ENCODE measurements at regions not wholly inside any gene's neighbourhood (a gene's known extent, or its start where the extent isn't known, plus 50 kb on each side); places are given as distances from the start of the nearest gene placed in this dataset.
"Not testable (repeated sequence)": the region's sequence is repeated elsewhere in the genome, so short reads cannot be mapped to it uniquely, and the experiment has no call there.

- ChIA-PET POLR2A (no interaction called here), CTCF (no interaction called here)
- H3K27ac Mint-ChIP-seq, result no peak overlapping the region
- no peaks in the 10 kb centered on the region for H3K9me3 Mint-ChIP-seq
- H3K27me3 Mint-ChIP-seq, result no peaks in the 10 kb centered on the region
- H3K36me3 Mint-ChIP-seq (ENCODE audit: low read depth), result no peaks in the 10 kb centered on the region
- no peak for DNase-seq
- H3K4me3 Mint-ChIP-seq, result no peak overlapping the region
- no peaks in the 10 kb centered on the region for H3K4me1 Mint-ChIP-seq
These were observed 880.8 kb upstream of the SLC35B3 start for GRCh38 chr6:9315966-9316650.

GRCh38 chr6:9308284-9308683, 872.9 kb upstream of the SLC35B3 start:
- no peak overlapping the region for H3K4me3 Mint-ChIP-seq
- H3K36me3 Mint-ChIP-seq (ENCODE audit: low read depth), result no peaks in the 10 kb centered on the region
- no peak for DNase-seq
- CTCF ChIA-PET, result no interaction called here
- H3K9me3 Mint-ChIP-seq, result no peaks in the 10 kb centered on the region
- no peaks in the 10 kb centered on the region for H3K4me1 Mint-ChIP-seq
- H3K27me3 Mint-ChIP-seq, result no peaks in the 10 kb centered on the region
- POLR2A ChIA-PET, result no interaction called here
- H3K27ac Mint-ChIP-seq, result no peak overlapping the region

GRCh38 chr6:9307786-9308185, 872.4 kb upstream of the SLC35B3 start:
- no peaks in the 10 kb centered on the region for H3K36me3 Mint-ChIP-seq (ENCODE audit: low read depth)
- H3K27me3 Mint-ChIP-seq, result no peaks in the 10 kb centered on the region
- no peak overlapping the region for H3K4me3 Mint-ChIP-seq

GRCh38 chr6:9307187-9307586, 871.8 kb upstream of the SLC35B3 start:
- Mint-ChIP-seq H3K9me3 (no peaks in the 10 kb centered on the region), H3K27me3 (no peaks in the 10 kb centered on the region), H3K4me3 (no peak overlapping the region), H3K36me3 (ENCODE audit: low read depth) (no peaks in the 10 kb centered on the region), H3K27ac (no peak overlapping the region), H3K4me1 (no peaks in the 10 kb centered on the region)
- POLR2A ChIA-PET, result no interaction called here
- CTCF ChIA-PET, result no interaction called here
- no peak for DNase-seq

More at GRCh38 chr6:9307786-9308185, 872.4 kb upstream of the SLC35B3 start:
- ChIA-PET CTCF (no interaction called here), POLR2A (no interaction called here)
- Mint-ChIP-seq H3K9me3 (no peaks in the 10 kb centered on the region), H3K4me1 (no peaks in the 10 kb centered on the region), H3K27ac (no peak overlapping the region)
- no peak for DNase-seq

GRCh38 chr6:9295644-9296043, 860.3 kb upstream of the SLC35B3 start:
- ChIA-PET CTCF (no interaction called here), POLR2A (no interaction called here)
- H3K9me3 Mint-ChIP-seq, result no peaks in the 10 kb centered on the region
- H3K4me1 Mint-ChIP-seq, result no peaks in the 10 kb centered on the region
- H3K36me3 Mint-ChIP-seq (ENCODE audit: low read depth), result no peaks in the 10 kb centered on the region
- no peak for DNase-seq
- H3K4me3 Mint-ChIP-seq, result no peak overlapping the region
- no peaks in the 10 kb centered on the region for H3K27me3 Mint-ChIP-seq
- H3K27ac Mint-ChIP-seq, result no peak overlapping the region

- Mint-ChIP-seq H3K27ac (no peak overlapping the region), H3K27me3 (no peaks in the 10 kb centered on the region), H3K4me1 (no peaks in the 10 kb centered on the region), H3K4me3 (no peak overlapping the region), H3K36me3 (ENCODE audit: low read depth) (no peaks in the 10 kb centered on the region), H3K9me3 (no peaks in the 10 kb centered on the region)
- no peak for DNase-seq
- CTCF ChIA-PET, result no interaction called here
- POLR2A ChIA-PET, result no interaction called here
These were observed 857.6 kb upstream of the SLC35B3 start for GRCh38 chr6:9292975-9293374.

GRCh38 chr6:9290342-9290741, 855.0 kb upstream of the SLC35B3 start:
- H3K4me1 Mint-ChIP-seq; H3K27ac Mint-ChIP-seq; DNase-seq; H3K27me3 Mint-ChIP-seq; H3K36me3 Mint-ChIP-seq (ENCODE audit: low read depth); H3K4me3 Mint-ChIP-seq; H3K9me3 Mint-ChIP-seq; POLR2A ChIA-PET; CTCF ChIA-PET: not testable (repeated sequence)

GRCh38 chr6:9272671-9273070, 837.3 kb upstream of the SLC35B3 start:
- no peaks in the 10 kb centered on the region for H3K9me3 Mint-ChIP-seq
- H3K36me3 Mint-ChIP-seq (ENCODE audit: low read depth), result no peaks in the 10 kb centered on the region
- no peaks in the 10 kb centered on the region for H3K27me3 Mint-ChIP-seq
- POLR2A ChIA-PET, result no interaction called here
- no peak for DNase-seq
- CTCF ChIA-PET, result interaction anchor here (0.6 kb wide), 1 partner anchor 1156 kb away, joined by 3 read pairs; no protein-coding TSS in a partner anchor
- H3K27ac Mint-ChIP-seq, result no peak overlapping the region
- H3K4me3 Mint-ChIP-seq, result no peak overlapping the region
- H3K4me1 Mint-ChIP-seq, result no peaks in the 10 kb centered on the region

- no peaks in the 10 kb centered on the region for H3K27me3 Mint-ChIP-seq
- CTCF ChIA-PET, result no interaction called here
- H3K36me3 Mint-ChIP-seq (ENCODE audit: low read depth), result no peaks in the 10 kb centered on the region
- H3K4me1 Mint-ChIP-seq, result no peaks in the 10 kb centered on the region
- POLR2A ChIA-PET, result no interaction called here
- no peaks in the 10 kb centered on the region for H3K9me3 Mint-ChIP-seq
- H3K27ac Mint-ChIP-seq, result no peak overlapping the region
- no peak for DNase-seq
- no peak overlapping the region for H3K4me3 Mint-ChIP-seq
These were observed 831.4 kb upstream of the SLC35B3 start for GRCh38 chr6:9266741-9267140.

- Mint-ChIP-seq H3K27me3 (no peaks in the 10 kb centered on the region), H3K4me1 (no peaks in the 10 kb centered on the region), H3K9me3 (peaks cover 4% of the 10 kb centered on the region), H3K4me3 (no peak overlapping the region), H3K27ac (no peak overlapping the region), H3K36me3 (ENCODE audit: low read depth) (no peaks in the 10 kb centered on the region)
- ChIA-PET CTCF (no interaction called here), POLR2A (no interaction called here)
- DNase-seq, result no peak
These were observed 821.9 kb upstream of the SLC35B3 start for GRCh38 chr6:9257215-9257614.

- Mint-ChIP-seq H3K27me3 (no peaks in the 10 kb centered on the region), H3K4me3 (no peak overlapping the region), H3K9me3 (no peaks in the 10 kb centered on the region), H3K4me1 (no peaks in the 10 kb centered on the region), H3K27ac (no peak overlapping the region), H3K36me3 (ENCODE audit: low read depth) (no peaks in the 10 kb centered on the region)
- ChIA-PET POLR2A (no interaction called here), CTCF (no interaction called here)
- no peak for DNase-seq
These were observed 818.9 kb upstream of the SLC35B3 start for GRCh38 chr6:9254251-9254650.

- CTCF ChIA-PET, result no interaction called here
- no peaks in the 10 kb centered on the region for H3K9me3 Mint-ChIP-seq
- no peak overlapping the region for H3K27ac Mint-ChIP-seq
- no peaks in the 10 kb centered on the region for H3K4me1 Mint-ChIP-seq
- H3K36me3 Mint-ChIP-seq (ENCODE audit: low read depth), result no peaks in the 10 kb centered on the region
- DNase-seq, result no peak
- H3K27me3 Mint-ChIP-seq, result no peaks in the 10 kb centered on the region
- H3K4me3 Mint-ChIP-seq, result no peak overlapping the region
- POLR2A ChIA-PET, result interaction anchor here (0.6 kb wide), 1 partner anchor 1140 kb away, joined by 3 read pairs; no protein-coding TSS in a partner anchor
These were observed 817.5 kb upstream of the SLC35B3 start for GRCh38 chr6:9252799-9253198.

GRCh38 chr6:9250852-9251251, 815.5 kb upstream of the SLC35B3 start:
- H3K9me3 Mint-ChIP-seq, result no peaks in the 10 kb centered on the region
- DNase-seq, result no peak
- H3K27ac Mint-ChIP-seq, result no peak overlapping the region
- no peaks in the 10 kb centered on the region for H3K27me3 Mint-ChIP-seq
- no peaks in the 10 kb centered on the region for H3K36me3 Mint-ChIP-seq (ENCODE audit: low read depth)
- no peak overlapping the region for H3K4me3 Mint-ChIP-seq
- POLR2A ChIA-PET, result no interaction called here
- no peaks in the 10 kb centered on the region for H3K4me1 Mint-ChIP-seq
- CTCF ChIA-PET, result no interaction called here

GRCh38 chr6:9248133-9248532, 812.8 kb upstream of the SLC35B3 start:
- H3K27ac Mint-ChIP-seq, result no peak overlapping the region
- no peaks in the 10 kb centered on the region for H3K4me1 Mint-ChIP-seq
- ChIA-PET POLR2A (no interaction called here), CTCF (no interaction called here)
- H3K9me3 Mint-ChIP-seq, result no peaks in the 10 kb centered on the region
- H3K36me3 Mint-ChIP-seq (ENCODE audit: low read depth), result no peaks in the 10 kb centered on the region
- DNase-seq, result no peak
- H3K27me3 Mint-ChIP-seq, result no peaks in the 10 kb centered on the region
- H3K4me3 Mint-ChIP-seq, result no peak overlapping the region

Measured in activated CD4-positive, alpha-beta T cell treated with anti-CD3 and anti-CD28 coated beads, Interleukin-2, amount 10 ng/mL, durations not matched to agents 7 days and 5 days (primary cell).